ENCODE measurements at regions not wholly inside any gene's neighbourhood (a gene's known extent, or its start where the extent isn't known, plus 50 kb on each side); places are given as distances from the start of the nearest gene placed in this dataset.
"Not testable (repeated sequence)": the region's sequence is repeated elsewhere in the genome, so short reads cannot be mapped to it uniquely, and the experiment has no call there.

DNA sequence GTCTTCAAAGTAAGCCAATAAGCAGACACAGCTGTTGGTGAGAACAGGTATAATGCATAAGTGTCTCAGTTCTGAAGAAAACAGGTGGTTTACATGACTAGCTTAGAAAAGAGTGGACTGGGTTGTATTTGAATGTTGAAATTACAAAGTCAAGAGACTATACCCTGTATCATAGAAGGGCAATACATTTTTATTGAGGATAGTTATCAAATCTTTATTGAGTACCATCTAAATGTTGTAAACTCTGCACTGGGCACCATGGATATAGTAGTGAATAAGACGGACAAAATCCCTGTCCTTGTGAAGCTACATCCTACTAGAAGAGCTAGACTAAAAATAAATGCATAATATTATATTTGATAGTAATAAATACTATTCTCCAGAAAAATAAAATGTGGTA, 88.5 kb upstream of the CDC42EP3 start:
- DNase-seq = not testable (repeated sequence)

DNA sequence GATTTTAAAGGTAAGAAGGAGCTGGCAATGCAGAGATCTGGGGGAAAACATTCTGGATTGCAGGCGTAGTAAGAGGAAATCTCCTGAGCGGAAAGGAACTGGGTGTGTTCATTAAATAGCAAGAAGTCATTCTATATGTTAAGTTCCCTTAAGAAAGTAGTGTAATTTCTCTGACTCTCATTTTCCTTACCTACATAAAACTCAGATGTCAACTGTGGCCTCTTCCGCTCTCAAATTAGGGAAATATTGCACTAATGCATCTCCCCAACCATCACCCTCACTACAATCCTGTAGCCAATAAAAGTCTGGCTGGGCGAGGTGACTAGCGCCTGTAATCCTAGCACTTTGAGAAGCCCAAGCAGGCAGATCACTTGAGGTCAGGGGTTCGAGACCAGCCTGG, 89.0 kb upstream of the CDC42EP3 start:
- DNase-seq = no peak

DNA sequence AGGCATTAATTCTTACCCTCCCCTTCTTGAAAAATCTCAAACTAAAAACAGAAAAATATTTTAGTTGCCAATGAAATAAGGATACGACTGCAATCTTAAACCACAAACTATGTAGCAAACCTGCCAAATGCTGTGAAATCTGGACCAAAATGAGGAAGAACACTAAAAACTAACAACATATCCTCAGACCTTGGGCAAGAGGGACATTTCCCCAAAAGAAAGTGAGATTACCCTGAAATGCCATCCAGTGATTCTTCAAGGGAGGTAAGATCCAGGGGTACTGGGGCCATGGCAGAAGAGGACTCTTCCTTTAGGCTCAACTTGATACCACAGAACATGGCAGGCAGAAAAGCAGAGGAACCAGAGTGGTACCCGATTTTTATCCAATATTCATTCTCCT, 90.8 kb upstream of the CDC42EP3 start:
- DNase-seq = not testable (repeated sequence)

DNA sequence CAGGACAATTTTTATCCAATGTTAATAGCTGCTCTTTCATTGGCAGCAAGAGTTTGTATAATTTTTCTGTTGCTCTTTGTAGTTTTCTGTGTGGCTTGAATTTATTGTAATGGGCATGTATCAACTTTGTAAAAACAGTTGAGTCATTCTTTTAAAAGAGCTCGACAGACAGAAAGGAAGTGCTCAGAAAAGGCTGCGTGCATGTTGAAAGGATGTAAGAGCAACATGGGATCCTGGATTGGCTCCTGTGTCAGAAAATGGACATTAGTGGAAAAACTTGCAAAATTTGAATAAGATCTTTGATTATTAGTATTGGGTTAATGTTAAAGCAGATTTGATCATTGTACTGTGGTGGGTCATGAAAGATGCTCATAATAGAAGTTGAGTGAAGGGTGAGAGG, 93.3 kb upstream of the CDC42EP3 start:
- no peak for DNase-seq

DNA sequence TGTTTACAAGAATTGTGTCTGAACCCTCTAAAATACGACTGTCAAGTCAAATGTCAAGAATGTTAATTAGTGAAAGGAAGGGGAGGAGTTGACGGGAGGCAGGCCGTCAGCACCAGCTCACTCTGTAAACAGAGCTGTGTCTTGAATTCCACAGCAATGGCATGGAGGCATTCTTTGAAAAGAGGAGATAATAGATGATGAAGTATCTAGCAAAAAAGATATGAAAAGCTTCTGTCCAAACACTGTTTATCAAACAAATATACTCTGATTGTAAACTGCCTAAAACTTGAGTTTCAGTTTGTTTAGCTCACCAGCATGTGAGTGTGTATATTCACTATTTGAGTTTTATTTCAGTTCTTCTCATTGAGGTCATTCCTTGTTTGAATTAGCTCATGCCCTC, 94.7 kb upstream of the CDC42EP3 start:
- DNase-seq = no peak

DNA sequence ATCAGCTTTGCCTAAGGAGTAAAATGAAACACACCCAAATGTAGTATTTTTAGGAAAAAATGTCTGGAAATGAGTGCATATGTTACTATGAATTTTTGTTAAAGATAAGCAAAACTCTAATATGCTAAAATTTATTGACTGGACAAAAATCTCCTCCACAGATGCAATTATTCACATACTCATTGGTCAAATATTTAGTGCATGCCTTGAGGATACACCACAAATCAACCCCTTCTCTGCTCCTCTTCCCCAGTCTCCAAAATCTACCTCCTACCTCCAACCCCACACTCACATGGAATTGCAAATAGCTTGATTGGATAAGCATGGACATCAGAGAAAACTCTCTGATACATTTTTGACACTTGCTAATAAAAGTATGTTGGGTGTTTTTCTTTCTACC, 95.6 kb upstream of the CDC42EP3 start:
- DNase-seq = no peak

DNA sequence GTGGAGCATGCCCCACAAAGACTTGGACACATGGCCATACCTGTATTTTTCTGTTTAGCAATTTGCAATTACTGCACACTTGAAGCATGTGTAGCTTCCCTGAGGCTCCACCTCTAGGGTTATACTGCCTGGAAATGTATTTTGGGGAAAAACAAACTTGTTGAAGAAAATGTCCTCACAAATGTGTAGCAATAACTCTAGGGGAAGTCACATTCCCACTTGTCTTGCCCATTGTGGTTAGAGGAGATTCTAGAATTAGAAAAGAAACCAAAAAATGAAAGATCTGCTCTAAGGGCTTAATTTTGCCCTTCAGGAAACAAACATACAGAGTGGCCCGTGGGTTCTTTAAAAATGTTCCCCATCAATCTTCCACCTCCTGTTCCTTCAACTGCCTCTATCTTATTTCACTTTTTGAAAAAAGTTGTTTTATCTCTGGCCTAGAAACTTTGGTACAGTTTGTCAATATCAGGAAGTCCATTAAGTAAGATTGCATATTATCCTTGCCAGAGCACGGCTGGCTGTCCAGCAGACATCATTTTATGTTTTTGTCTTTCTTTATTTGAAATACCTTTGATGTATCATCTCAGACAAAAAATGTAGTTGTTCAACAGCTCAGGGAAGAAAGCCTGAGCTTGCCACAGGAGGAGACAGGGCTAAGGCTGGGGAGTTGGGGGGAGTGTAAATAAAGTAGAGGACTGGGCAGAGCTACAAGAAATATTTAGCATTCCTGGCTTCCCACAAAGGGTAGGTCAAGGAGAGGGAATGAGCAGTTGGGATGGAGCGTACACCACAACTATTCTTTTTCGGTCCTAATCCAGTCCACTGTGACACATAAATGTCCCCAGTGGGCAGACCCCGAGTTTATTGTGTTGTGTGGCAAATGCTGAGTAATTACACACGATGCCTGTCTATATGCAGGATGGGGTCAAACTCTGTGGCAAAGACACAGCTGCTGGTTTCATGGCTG, 96.8 kb upstream of the CDC42EP3 start:
- no peak for DNase-seq

DNA sequence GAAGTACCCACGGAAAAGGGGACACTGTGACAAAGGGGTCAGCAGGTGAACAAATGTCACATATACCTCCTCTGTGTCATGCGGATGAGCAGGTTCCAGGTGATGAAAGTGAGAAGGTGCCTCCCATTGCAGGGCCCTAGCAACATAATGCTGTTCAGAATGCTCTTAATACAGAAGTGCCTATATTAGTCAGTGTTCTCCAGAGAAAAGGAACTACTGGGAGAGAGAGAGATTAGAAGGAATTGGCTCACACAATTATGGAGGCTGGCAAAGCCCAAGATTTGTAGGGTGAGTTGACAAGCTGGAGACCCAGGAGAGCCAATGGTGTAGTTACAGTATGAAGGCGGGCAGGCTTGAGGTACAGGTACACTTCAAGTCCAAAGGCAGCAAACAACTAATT, 98.1 kb upstream of the CDC42EP3 start:
- DNase-seq = no peak

DNA sequence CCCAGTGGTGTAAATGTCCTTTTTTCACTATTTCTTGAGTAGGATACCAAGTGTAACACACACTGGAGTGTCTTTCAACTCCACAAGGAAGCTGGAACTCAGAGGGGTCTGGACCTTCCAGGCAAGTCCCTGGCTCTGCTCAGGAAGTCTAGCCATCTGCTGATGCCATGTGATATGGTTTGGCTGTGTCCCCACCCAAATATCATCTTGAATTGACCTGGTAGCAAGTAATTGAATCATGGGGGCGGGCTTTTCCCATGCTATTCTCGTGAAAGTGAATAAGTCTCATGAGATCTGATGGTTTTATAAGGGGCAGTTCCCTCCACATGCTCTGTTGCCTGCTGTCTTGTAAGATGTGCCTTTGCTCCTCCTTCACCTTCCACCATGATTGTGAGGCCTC, 99.4 kb upstream of the CDC42EP3 start:
- no peak for DNase-seq

DNA sequence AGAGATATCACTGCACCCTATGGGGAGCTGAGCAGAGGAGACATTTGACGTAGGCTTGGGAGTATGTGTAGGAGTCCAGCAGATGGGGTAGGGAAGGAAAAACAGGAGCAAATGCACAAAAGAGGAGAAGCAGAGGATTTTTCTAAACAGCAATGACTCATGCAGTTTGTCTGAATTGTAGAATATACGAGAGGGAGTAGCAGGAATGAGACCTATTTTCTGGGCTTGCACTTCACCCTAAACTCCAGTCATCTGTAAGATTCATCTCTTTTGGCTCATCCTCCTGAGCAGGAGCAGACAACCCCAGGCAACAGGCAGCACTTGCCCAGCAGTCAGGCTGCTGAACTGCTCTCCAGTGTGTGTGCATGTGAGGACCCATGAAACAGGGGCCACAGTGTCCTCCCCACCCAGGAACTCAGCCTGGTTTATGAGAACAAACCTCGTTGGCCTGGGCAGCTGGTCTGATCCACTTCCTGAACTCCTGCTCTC, 100.2 kb upstream of the CDC42EP3 start:
- no peak for DNase-seq

DNA sequence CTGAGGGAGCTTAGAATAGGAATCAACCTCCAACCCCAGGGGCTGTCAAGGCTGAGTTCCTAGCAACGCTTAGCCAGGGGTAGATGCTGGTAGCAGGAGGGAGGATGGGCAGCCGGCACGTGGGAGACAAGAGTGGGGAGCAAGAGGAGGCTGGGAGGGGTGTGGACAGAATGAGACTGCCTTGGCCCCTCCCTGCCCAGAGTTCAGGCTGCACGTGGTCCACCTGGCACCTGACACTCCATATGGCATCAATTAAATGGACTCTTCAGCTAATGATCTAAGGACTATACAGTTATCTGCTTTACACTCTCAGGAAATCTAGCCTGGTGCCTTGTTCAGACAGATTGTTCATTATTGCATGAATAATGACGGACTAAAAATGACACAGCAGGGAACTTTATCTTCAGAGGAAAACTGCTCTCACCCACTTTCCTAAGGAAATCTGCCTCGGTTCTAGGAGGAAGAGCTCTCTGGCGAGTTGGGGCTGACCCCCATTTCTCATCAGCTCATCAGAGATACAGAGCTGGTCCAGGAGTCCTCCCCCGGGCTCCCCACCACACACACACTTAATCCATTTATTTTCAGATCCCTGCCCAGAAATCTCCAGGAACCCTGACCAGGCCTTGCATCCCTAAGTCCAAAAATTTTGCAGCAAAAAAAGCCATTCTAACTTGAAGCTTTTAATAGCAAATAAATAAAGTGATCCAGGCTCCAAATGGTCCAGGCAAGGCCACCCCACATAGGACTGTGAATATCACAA, 102.1 kb upstream of the CDC42EP3 start:
- DNase-seq = no peak

DNA sequence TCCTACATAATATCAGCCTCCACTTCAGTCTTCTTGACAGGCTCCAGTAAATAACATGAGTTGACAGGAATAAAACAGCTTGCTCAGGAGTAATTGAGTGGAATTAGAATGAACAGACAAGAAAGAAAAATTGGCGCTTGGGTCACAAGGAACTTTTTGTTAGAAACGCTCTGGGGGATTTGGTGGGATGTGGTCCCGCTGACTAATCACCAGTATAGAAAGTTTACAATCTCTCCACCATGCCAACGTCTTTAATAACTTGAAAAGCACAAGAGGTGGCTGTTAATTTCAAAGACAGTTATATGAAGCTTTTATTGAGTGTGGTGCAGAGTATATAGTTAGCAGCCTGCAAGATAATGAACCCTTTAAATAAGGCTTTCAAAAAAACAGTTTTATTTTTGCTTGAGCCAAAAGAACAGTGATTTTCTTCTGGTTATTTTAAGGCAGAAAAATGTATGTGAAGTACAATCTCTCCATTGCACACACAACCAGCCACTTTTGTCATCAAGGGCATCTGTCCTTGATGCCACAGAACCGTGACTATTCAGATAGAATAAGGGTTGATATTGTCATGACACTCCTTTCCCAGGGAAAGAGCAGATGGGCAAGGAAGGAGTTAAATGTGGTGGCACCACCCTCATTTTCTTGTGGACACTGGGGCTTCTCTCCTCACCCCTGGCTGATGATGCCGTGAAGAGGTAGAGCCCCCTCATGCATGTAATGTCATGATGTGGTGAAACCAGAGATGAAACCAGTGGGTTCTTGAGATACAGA, 102.9 kb upstream of the CDC42EP3 start:
- not testable (repeated sequence) for DNase-seq

DNA sequence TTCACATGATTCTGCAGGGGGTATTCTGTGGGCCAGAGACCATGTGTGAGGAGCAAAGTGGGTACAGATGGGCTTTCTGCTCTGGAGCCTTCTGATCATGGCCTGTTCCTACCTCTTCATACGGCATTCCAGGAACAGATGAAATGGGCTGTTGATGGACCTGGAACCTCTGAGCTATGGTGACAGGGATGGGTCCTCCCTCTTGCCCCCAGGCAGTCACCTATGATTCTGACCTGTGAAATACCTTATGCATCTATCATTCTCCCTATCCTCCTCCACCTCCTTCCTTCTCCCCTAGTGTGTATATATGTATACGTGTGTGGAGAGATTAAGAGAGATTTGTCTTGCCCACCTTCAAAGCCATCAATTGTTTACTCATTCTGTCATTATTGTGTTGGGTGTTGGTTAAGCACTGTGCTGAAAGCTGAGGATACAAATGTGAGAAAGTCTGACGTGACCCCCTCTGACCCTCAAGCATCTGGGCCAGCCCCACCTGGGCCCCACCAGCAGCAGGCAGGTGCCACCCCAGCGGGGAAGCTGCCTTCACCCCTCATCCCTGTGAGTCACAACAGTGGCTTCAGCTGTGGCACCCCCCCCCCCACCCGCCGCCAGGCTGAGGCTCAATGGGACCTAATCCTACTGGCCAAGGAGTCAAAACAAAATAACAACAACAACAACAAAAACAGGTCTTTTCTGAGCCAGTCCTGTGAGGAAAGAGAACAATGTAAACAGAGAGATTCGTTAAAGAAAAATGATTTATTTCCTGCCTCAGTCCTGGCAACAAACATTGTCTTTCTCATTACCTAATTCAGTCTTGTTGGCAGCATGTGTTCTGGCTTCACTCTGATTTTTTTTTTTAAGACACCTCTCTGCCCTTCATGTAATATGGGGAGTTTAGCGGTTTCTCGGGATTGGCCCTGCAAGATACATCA, 103.8 kb upstream of the CDC42EP3 start:
- DNase-seq = no peak

DNA sequence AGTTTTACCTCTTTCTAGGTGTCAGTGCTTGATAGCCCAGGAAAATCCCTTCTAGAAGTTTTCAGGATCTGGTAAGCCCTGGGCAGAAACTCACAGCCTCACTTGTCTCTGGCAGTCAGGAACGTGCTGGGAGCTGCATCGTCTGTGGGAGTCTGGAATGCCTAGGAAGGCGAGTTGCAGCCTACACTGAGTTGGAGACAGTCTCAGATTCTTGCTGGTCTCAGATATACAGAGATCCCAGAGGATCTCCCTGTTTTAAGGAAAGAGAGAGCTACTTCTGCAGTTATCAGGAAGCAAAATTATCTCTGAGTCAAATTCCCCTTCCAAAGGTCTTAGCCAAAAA, 104.4 kb upstream of the CDC42EP3 start:
- DNase-seq = no peak

DNA sequence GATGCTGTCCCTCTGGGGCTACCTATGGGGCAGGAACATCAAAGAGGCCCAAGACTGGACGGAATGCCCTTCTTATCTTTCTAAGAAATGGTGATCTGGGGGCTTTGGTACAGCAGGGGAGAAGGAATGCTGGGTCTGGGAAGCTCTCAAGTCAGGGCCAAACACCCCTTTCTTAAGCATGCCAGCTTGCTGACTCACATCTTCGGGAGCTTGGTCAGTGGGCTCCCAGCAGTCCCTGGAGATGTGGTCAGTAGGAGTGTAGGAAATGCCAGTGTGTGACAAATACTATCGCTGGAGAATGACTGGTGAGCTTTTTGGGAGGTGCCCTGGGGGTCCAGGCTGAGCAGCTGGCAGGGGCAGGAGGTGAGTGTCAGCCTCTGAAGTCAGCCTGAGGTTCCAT, 105.0 kb upstream of the CDC42EP3 start:
- DNase-seq = no peak

DNA sequence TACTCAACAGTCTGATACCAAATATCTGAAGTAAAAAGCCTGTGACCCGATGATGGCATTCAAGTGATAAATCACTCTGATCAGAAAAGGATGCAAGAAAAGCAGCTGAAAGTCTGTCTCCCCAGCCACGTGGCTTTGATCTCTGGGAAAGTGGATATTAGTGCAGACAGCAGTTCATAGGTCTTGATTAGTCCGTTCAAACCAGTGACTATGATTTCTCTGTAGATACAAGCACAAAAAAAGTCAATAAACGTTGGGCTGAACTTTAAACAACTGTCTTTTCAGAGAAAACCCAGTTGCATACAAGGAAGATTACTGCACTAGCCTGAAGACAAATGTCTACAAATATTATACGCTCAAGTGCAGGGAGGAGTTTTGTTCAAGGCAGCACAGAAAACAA, 107.7 kb upstream of the CDC42EP3 start:
- no peak for DNase-seq

DNA sequence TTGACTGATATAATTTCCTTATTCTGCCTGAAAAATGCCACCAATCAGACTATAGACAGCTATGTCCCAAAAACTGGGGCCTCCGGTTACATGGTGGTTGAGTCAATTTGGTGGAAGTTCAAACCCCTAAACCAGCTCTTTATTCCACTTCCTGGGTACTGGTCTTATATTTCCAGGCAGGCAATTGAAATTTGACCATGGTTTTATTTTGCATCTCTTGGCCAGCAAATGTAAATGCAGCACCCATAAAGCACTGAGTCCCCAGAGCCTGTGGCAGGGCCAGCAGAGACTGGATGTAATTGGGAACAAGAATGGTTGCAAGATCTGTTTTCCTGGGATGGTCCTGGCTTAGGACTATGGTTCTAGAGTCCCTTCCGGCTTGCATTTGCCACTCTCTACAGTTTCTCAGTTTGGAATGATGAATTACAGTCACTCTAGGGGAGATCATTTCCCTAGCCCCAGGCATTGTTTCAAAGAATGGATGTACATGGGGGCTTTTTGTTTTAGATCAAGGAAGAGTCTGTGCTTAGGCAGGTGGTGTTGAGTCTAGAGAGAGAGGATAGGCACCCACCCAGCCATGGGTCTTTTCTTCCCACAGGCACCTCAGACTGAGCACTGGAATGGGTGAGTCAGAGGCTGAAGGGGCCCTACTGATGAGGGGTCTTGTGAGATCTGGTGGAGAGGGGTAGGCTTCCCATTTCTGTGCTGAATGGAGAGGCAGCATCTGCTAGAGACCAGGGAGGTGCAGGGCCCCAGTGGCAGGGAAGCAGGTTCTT, 108.4 kb upstream of the CDC42EP3 start:
- DNase-seq = no peak

DNA sequence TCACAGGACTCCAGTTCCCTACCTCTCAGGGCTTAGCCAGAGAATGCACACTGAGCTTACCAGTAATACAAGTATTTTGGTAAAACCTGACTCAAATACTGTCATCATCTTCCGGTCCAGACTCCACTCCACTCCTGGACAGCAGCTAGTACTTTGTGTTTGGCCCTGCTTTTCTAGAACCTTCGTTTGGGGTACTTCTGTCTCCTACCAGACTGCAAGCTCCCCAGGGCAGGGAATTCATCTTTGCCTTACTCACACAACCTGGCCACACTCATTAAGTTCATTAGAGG, 108.9 kb upstream of the CDC42EP3 start:
- DNase-seq = no peak

DNA sequence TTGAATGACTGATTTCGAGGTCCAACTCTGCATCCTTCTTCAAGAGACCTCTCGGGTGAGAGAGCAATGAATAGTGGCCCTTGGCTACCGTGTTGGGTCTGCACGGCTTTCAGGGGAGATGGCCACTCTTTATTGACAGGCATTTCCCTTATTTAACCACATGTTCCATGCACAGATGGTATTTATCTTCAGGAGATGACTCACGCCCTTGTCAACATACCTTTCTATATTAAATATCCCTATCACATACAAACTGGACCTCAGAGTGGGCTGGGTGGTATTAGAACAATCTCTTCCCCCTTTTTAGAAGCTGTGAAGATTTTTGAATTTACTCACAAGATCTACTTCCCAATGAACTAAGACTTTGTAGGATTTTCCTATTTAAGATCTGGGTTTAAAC, 109.6 kb upstream of the CDC42EP3 start:
- DNase-seq = no peak

DNA sequence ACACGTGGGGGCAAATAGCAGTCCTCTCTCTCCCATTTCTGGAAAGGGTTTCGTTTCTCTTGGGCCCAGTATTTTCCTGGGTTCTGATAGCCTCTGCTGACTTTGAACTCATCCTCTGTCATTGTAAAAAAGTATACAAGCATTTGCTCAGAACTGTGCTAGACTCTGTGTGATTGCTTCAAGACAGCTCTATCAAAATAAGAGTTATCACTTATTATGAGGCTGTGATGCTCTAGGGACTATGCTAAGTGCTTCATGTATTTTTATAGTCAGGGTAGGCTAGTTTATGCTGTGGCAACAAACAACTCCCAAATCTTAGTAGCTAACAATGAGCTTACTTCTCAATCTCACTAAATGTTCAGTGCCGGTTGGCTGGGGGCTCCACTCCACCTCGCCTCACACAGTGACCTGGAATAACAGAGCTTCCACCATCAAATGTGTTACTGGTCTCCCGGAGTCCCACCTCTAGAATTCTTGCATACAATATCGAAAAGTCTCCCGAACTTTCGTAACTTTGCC, 110.8 kb upstream of the CDC42EP3 start:
- no peak for DNase-seq

DNA sequence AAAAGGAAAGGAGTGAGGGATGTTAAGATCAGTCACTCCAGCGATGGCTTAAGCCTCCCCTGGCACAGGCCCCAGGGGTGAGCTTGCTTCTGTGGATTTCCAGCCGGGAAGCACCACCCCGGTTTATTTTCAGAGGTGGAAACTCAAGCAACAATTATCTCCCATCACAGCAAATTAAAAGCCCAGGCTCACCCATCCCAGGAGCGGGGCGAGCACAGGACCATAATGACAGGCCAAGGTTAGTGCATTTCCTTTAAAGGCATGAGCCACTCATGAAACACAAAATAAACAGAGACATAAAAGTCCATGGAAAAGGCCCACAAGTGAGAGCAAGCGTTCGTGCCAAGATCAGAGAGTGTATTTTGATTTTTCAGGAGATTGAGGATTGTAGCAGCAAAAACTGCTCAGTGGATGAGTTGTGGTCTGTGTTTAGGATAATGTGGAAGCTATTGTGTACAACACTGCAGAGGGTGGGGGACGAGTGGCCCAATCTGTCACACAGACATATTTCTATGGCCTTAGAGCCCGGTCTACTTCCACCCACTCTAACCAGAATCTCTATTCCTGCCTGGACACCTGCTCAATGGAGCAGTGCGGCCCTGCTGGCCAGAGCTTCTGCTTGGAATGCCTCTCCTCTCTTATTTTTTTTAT, 111.4 kb upstream of the CDC42EP3 start:
- no peak for DNase-seq
